ENCODE measurements at regions not wholly inside any gene's neighbourhood (a gene's known extent, or its start where the extent isn't known, plus 50 kb on each side); places are given as distances from the start of the nearest gene placed in this dataset.

DNA sequence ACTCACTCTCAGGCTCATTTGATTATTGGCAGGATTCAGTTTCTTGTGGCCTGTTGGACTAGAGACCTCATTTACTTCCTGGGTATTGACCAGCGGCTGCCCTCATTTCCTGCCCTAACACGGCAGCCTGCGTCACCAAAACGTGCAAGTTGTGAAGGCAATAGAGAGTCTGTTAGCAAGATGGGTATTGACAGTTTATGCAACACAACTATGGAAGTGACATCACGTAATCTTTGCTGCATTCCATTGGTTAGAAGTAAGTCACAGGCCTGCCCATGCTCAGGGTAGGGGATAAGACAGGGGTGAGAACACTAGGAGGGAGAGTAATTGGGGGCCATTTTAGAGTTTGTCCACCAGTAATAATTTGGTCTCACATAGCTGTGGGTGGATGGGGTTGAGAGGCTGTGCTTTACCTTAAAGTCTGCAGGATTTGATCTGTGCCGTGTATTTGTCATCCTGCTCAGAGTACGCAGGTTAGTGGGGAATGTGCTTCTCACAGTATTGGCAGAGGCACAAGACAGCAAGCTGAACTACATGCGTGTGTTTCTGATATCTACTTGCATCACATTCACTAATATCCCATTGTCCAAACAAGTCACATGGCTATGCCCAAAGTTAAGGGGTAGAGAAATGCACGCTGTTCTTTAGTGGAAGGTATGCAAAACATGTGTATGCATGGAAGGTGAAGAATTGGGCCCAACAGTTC lies 83.3 kb downstream of the EDEM1 start:
- 75 to 78% methylated on average over 9 of the region's 9 CpGs for WGBS, 2 donors
- TF ChIP-seq, protein P1, sequence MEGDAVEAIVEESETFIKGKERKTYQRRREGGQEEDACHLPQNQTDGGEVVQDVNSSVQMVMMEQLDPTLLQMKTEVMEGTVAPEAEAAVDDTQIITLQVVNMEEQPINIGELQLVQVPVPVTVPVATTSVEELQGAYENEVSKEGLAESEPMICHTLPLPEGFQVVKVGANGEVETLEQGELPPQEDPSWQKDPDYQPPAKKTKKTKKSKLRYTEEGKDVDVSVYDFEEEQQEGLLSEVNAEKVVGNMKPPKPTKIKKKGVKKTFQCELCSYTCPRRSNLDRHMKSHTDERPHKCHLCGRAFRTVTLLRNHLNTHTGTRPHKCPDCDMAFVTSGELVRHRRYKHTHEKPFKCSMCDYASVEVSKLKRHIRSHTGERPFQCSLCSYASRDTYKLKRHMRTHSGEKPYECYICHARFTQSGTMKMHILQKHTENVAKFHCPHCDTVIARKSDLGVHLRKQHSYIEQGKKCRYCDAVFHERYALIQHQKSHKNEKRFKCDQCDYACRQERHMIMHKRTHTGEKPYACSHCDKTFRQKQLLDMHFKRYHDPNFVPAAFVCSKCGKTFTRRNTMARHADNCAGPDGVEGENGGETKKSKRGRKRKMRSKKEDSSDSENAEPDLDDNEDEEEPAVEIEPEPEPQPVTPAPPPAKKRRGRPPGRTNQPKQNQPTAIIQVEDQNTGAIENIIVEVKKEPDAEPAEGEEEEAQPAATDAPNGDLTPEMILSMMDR (IDR thresholded peaks at IDR 0.05): no peak
- no peak for TF ChIP-seq POLR2A (IDR thresholded peaks at IDR 0.05)
- no peak overlapping the region for H3K4me3 ChIP-seq (ENCODE audit: low read depth, poor library complexity, severe bottlenecking)
- intact Hi-C loops (cut with DNase I; ENCODE audit: low total_unique reads): no loop called here
- DNase-seq (ENCODE audit: low spot score in 2 of 2): no peak

- 91 to 92% methylated on average over 4 of the region's 4 CpGs for WGBS, 2 donors
- intact Hi-C loops (cut with DNase I; ENCODE audit: low total_unique reads): no loop called here
- no peak for DNase-seq (ENCODE audit: low spot score in 2 of 2)
- no peak overlapping the region for H3K4me3 ChIP-seq (ENCODE audit: low read depth, poor library complexity, severe bottlenecking)
- no peak for TF ChIP-seq POLR2A (IDR thresholded peaks at IDR 0.05)
- TF ChIP-seq, protein P1 (IDR thresholded peaks at IDR 0.05): no peak
Measured at GRCh38 chr3:5271372-5271683, 83.8 kb downstream of the EDEM1 start.

DNA sequence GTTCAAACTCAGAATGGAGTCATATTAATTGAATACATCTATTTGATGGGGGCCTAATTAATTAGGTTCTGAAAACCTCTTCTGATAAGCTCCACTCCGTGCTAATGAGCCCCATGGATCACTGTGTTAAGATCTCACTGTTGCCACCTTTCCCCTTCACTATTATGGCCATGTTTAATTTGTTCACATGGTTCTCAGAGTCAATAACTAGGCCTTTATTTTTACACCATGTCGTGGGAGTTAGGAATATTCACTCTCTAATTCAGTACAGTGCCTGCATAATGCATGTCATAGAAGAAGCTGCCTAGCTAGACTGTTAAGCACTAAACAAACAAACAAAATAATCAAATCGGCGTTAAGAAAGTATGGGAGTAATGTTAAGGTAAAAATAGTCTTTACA lies 84.9 kb downstream of the EDEM1 start:
- TF ChIP-seq POLR2A (IDR thresholded peaks at IDR 0.05): no peak
- DNase-seq (ENCODE audit: low spot score in 2 of 2): no peak
- H3K4me3 ChIP-seq (ENCODE audit: low read depth, poor library complexity, severe bottlenecking): no peak overlapping the region
- intact Hi-C loops (cut with DNase I; ENCODE audit: low total_unique reads): no loop called here
- 75% methylated on average over 4 of the region's 4 CpGs for WGBS, 2 donors

GRCh38 chr3:5274091-5274490 lies 86.6 kb downstream of the EDEM1 start:
- no peak for DNase-seq (ENCODE audit: low spot score in 2 of 2)
- WGBS, 2 donors: 5 to 33% methylated on average over 1 of the region's 1 CpG
- intact Hi-C loops (cut with DNase I; ENCODE audit: low total_unique reads): no loop called here

DNA sequence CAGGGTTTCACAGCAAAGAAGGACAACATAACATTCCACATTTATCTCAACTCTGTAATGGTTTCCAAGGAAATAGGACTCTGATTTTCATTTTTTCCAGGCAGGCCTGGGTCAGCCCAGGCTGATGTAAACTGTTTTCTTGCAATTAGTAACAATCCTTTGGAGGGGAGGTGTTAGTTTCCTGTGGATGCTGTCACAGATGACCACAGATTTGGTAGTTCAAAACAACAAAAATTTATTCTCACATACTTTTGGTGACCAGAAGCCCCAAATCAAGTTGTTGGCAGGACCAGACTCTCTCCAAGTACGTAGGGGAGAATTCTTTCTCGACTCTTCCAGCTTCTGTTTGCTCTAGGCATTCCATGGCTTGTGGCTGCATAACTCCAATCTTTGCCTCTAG lies 88.0 kb downstream of the EDEM1 start:
- TF ChIP-seq, protein P1 (IDR thresholded peaks at IDR 0.05): no peak
- TF ChIP-seq POLR2A (IDR thresholded peaks at IDR 0.05): no peak
- no peak overlapping the region for H3K4me3 ChIP-seq (ENCODE audit: low read depth, poor library complexity, severe bottlenecking)
- no peak for DNase-seq (ENCODE audit: low spot score in 2 of 2)
- 54 to 61% methylated on average over 2 of the region's 2 CpGs for WGBS, 2 donors
- intact Hi-C loops (cut with DNase I; ENCODE audit: low total_unique reads): no loop called here

More at GRCh38 chr3:5274091-5274490, 86.6 kb downstream of the EDEM1 start:
- H3K4me3 ChIP-seq (ENCODE audit: low read depth, poor library complexity, severe bottlenecking): no peak overlapping the region
- TF ChIP-seq, protein P1 (IDR thresholded peaks at IDR 0.05): no peak
- no peak for TF ChIP-seq POLR2A (IDR thresholded peaks at IDR 0.05)

GRCh38 chr3:5276934-5277333 lies 89.4 kb downstream of the EDEM1 start:
- H3K4me3 ChIP-seq (ENCODE audit: low read depth, poor library complexity, severe bottlenecking): no peak overlapping the region
- intact Hi-C loops (cut with DNase I; ENCODE audit: low total_unique reads): no loop called here
- TF ChIP-seq POLR2A (IDR thresholded peaks at IDR 0.05): no peak
- TF ChIP-seq, protein P1 (IDR thresholded peaks at IDR 0.05): no peak
- no peak for DNase-seq (ENCODE audit: low spot score in 2 of 2)
- 57 to 61% methylated on average over 8 of the region's 8 CpGs for WGBS, 2 donors
